Epithelial cell of prostate (primary cell): ENCODE measurements at regions not wholly inside any gene's neighbourhood (a gene's known extent, or its start where the extent isn't known, plus 50 kb on each side); places are given as distances from the start of the nearest gene placed in this dataset.

Experiments
- DNase-seq: peaks from one replicate; pipeline ENCODE4 v3.0.0-alpha.2; 2011; ENCODE audit warnings: low read depth, low spot score
- H3K27ac ChIP-seq: fragments of 450-650 bp; 2 replicates; pipeline ENCODE4 v1.5.1; 2017; ENCODE audit warnings: mild to moderate bottlenecking

DNA sequence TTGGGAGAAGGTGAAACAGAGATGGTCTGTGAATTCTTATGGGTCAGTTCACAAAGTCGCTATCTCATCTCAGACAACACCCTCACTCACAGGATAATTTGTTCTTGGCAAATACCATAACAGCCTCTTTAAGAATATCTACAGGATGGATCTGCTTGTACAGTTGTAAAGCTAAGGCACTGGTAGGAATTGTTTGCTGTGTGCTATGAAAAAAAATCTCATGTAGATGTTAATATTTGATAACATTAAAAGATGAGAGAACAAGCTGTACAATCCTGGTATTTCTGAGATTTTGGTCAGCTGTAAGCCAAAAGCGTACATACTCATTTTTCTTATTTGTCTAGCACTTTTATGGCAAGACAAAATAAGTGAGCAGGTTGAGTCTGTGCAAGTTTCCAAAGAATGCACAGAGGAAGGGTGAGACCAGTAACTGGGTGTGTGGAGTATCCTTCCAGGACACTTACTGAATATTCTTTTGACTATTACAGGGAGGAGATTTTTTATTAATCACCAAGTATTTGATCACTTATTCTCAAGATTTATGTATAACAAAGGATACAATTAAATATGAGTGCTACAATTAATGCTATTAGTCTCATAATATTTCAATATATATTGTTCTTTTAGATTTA lies 814.5 kb upstream of the MIR17HG start:
- DNase-seq, result no peak
- H3K27ac ChIP-seq, result no peak overlapping the region

GRCh38 chr13:90533866-90534265 lies 813.6 kb upstream of the MIR17HG start:
- no peak for DNase-seq
- no peak overlapping the region for H3K27ac ChIP-seq

- H3K27ac ChIP-seq, result no peak overlapping the region
- DNase-seq, result no peak
These were observed 812.7 kb upstream of the MIR17HG start for GRCh38 chr13:90534617-90535370.

DNA sequence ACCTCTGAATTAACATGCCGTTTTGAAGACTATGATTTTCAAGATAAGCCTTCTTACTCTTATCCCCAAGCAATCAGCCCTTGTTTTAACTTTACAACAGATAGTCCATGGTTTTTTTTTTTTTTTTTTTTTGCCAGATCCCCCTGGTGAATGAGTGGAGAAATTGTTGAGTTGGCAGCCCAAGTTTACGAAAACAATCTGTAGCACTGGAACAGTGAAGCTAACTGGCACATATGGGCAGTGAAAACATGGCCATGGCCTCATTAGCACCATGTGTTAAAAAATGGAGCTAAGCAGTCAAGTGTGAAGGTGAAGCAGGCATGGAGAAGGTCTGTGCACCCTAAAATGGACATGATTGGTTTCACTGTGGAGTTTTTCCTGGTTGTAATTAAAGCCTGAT lies 812.1 kb upstream of the MIR17HG start:
- no peak overlapping the region for H3K27ac ChIP-seq
- DNase-seq, result no peak

GRCh38 chr13:90538063-90538462 lies 809.4 kb upstream of the MIR17HG start:
- H3K27ac ChIP-seq, result no peak overlapping the region
- DNase-seq, result no peak

GRCh38 chr13:90541346-90541745 lies 806.1 kb upstream of the MIR17HG start:
- no peak overlapping the region for H3K27ac ChIP-seq
- DNase-seq, result no peak

GRCh38 chr13:90542959-90543505 lies 804.5 kb upstream of the MIR17HG start:
- H3K27ac ChIP-seq, result no peak overlapping the region
- no peak for DNase-seq

DNA sequence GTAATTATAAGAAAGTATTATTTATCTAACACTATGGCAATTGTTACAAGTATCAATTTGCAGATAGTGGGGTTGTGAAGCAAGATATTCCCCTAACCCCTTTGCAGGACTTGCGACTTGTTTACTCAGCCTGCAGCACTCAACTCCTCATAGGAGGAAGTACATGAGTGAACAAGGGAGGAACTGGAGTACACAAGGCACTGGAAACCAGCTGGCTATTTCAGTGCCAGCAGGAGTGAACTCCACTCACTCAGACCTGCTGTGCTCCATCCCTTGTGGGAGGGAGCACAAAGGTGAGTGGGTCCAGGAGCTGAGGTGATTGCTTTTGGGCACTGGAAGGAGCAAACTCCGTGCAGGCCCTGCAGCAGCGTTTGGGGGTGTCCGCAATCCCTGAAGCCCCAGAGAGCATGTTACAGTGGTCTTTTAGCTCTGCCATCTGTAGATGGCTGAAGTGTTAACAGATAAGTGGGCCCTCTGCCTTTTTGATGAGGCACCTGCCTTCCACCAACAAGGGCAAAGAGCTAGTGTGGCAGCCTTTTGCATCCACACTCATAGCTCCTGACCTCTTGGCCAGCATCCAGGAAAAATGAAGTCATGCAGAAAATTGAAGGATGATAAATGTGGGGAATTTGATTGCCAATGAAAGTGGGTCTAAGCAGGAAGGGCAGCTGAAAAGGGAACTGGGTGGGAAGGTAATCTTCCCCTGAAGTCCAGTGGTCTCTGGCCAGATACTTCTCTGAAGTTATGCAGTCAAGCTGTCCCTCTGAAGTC lies 802.2 kb upstream of the MIR17HG start:
- H3K27ac ChIP-seq, result no peak overlapping the region
- DNase-seq, result no peak

DNA sequence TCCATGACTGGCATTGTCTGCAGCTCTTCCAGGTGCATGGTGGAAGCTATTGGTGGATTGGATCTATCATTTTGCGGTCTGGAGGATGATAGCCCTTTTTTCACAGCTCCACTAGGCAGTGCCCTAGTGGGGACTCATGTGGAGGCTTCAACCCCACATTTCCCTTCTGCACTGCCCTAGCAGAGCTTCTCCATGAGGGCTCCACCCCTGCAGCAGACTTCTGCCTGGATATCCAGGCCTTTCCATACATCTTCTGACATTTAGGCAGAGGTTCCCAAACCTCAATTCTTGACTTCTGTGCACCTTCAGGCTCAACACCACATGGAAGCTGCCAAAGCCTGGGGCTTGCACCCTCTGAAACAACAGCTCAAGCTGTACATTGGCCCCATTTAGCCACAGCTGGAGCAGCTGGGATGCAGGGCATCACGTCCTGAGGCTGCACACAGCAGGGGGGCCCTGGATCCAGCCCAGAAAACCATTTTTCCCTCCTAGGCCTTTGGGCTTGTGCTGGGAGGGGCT lies 800.2 kb upstream of the MIR17HG start:
- H3K27ac ChIP-seq, result no peak overlapping the region
- no peak for DNase-seq

DNA sequence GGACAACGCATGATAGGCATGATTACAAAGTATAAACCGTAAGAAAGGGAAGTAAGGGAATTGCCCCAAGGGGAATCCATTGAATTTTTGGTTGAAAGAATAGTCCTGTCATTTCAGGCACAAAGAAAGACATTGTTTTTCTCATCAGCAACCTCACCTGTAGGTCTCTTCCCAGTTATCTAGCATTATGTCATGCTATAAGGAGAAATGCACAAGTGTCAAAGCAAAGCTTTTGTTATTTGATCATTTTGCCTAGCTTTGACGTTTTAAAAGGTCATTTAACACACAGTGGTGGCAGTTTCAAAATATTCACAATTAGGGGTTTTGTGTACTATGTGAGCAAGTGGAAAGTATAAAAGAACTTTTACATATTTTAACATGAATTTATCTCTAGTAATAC lies 796.2 kb upstream of the MIR17HG start:
- DNase-seq, result no peak
- H3K27ac ChIP-seq, result no peak overlapping the region

GRCh38 chr13:90552702-90553101 lies 794.8 kb upstream of the MIR17HG start:
- no peak for DNase-seq
- H3K27ac ChIP-seq, result no peak overlapping the region

- no peak for DNase-seq
- no peak overlapping the region for H3K27ac ChIP-seq
These were observed 794.3 kb upstream of the MIR17HG start for GRCh38 chr13:90553159-90553558.

DNA sequence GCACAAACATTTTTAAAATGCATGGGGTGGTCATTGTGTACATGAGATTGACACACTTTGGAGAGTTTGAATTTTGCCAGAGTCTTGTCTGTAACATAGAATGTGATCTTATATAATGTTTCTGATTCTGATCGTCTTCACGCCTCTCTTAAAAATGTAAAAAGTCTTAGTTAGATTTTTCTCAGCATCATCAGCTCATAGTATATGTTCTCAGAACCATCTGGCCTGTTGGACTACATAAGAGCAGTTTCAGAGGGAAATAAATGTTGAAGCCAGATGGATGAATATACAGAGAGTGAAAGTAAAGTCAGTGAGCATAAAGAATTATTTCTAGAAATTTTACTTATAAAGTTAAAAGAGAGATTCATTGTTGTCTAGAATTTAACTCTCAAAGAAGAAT lies 789.9 kb upstream of the MIR17HG start:
- no peak for DNase-seq
- H3K27ac ChIP-seq, result no peak overlapping the region

DNA sequence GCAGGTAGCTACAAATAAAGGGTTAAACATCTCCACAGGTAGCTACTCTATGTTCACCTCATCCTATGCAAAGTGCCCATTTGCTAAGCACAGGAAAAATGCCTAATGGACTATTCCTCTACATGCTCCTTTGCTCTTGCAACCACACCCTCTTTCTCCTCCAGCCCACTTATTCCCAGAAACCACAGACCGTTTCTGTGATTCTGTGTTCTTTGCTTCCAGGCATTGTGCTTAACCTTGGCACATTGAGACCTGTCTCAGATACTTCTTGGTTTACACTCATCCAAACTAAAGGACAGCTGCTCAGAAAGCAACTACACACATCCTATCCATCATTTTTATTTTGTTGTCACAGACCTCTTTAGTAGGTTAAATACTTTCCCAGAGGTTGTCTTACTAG lies 785.0 kb upstream of the MIR17HG start:
- DNase-seq, result no peak
- no peak overlapping the region for H3K27ac ChIP-seq

DNA sequence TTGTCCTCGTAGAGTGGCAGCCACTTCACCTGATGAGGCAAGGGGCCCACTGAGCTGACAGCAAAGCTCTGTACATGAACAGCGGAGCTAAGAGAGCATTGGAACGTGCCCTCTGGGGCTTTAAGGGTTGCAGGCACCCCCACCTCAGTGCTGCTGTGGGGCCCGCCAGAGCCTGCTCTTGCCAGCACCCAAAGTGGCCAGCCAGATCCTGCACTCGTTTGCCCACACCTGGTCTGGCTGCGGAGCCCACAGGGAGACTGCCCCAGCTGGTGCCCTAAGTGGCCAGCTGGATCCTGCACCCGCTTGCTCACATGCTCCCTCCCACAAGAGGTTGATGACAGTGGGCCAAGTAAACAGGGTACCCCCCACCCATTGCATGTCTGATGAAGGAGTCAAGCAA lies 783.4 kb upstream of the MIR17HG start:
- no peak overlapping the region for H3K27ac ChIP-seq
- no peak for DNase-seq

- no peak for DNase-seq
- H3K27ac ChIP-seq, result no peak overlapping the region
These were observed 782.9 kb upstream of the MIR17HG start for GRCh38 chr13:90564566-90564965.

DNA sequence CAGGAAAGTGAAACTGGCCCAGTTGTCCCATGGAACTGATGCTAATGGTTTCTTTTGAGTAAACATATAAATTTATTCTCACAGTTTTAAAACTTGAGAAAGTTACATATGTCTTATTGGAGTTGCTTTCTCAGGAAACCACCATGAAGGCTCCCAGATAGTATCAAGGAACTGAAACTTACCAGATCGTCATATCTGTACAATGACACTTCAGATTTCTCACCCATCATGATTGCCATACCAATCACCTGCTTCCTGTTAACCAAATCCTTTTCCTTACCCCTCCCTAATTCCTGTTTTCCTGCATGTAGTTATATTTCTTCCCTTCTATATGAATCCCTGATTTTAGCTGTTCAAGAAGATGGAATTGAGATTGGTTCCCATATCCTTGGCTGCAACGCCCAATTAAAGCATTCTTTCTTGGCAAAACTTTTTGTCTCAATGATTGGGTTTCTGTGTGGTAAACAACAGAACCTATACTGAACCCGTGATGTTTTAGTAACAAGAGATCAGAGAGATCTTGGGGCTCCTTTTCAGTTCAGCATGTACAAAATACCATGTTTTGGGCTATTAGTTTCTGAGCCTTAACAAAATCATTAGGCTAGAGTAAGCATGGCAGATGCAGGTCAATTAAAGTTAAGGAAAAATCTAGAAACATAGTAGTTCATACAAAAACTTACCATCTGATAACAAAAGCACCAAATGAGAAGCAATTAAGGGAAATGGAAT lies 781.3 kb upstream of the MIR17HG start:
- DNase-seq, result no peak

DNA sequence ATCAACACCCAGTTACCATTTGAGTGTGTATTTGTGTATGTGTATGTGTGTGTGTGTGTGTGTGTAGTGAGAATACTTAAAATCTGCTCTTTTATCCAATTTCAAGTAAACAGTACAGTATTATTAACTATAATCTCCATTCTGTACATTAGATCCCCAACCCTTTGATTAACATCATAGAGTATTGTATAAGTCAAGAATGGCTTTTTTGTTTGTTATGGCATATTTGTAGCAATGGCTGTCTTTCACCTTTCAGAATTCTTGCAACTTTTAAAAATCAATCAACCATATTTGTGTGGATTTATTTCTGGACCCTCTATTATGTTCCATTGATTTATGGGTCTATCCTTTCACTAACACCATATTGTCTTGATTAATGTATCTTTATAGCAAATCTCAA lies 779.3 kb upstream of the MIR17HG start:
- no peak overlapping the region for H3K27ac ChIP-seq
- DNase-seq, result no peak

More for the DNA sequence above, 781.3 kb upstream of the MIR17HG start:
- no peak overlapping the region for H3K27ac ChIP-seq

GRCh38 chr13:90576067-90576466 lies 771.4 kb upstream of the MIR17HG start:
- H3K27ac ChIP-seq, result no peak overlapping the region
- DNase-seq, result no peak

DNA sequence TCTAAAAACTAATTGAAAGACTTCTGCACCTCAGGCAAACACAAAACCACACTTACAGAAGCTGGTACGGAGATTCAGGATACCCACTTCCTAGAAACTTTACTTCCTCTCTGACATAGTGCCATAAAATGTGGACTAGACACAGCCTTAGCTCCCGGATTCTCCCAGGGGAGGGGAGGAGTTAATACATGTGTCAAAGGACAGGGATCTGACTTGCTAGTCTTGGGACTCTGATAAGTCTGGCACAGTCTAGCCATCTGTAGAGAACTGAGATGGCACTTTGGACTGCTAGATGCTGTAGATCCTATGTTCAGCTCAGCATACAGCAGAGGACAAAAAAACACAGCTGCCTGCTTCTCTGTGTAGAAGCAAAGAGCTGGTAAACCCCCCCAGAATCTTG lies 769.8 kb upstream of the MIR17HG start:
- DNase-seq, result no peak
- no peak overlapping the region for H3K27ac ChIP-seq
